ENCODE measurements at regions not wholly inside any gene's neighbourhood (a gene's known extent, or its start where the extent isn't known, plus 50 kb on each side); places are given as distances from the start of the nearest gene placed in this dataset.

GRCh38 chr13:72258340-72258981, 391.5 kb upstream of the DACH1 start:
- in situ Hi-C loops (cut with MboI; ENCODE audit: low sequenced_read_pairs) = no loop called here

GRCh38 chr13:72255908-72256307, 388.9 kb upstream of the DACH1 start:
- in situ Hi-C loops (cut with MboI; ENCODE audit: low sequenced_read_pairs) = no loop called here

DNA sequence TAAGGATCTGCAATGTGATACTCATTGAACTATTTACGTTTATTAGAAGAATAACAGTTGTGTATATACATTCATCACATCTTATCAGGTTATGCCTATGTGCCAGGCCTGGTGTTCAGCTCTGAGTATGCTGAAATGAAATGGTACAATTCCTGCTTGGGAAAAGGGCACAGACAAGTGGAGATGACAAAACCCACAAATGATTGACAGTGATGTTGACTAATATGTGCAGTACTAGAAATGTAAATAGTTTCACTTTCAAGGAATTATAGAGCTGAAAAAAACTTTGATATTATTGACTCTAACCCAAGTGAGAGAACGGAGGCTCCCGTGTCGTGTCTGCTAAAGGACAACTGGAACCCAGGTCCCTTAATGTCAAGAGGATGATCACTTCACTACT, 386.8 kb upstream of the DACH1 start:
- in situ Hi-C loops (cut with MboI; ENCODE audit: low sequenced_read_pairs) = no loop called here

DNA sequence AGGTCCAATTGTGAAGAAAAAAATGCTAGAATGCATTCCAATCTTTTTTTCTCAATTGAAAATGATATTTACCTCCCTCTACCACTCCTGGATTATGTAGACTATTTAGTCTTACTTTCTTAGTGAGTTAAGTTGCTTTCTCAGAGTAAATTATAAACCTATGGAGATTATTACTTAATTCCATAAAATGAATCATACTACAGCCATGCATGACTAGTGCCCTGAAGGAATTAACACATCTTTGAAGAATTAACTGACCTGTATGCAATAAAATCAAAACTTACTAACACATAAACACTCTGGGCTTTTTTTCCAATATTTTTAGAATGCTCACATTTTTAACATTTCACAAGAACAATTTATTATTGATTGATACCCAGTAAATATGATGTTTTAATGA, 379.4 kb upstream of the DACH1 start:
- in situ Hi-C loops (cut with MboI; ENCODE audit: low sequenced_read_pairs) = no loop called here

GRCh38 chr13:72244788-72245187, 377.8 kb upstream of the DACH1 start:
- in situ Hi-C loops (cut with MboI; ENCODE audit: low sequenced_read_pairs) = no loop called here

- in situ Hi-C loops (cut with MboI; ENCODE audit: low sequenced_read_pairs) = no loop called here
These were observed 363.1 kb upstream of the DACH1 start for GRCh38 chr13:72230131-72230530.

DNA sequence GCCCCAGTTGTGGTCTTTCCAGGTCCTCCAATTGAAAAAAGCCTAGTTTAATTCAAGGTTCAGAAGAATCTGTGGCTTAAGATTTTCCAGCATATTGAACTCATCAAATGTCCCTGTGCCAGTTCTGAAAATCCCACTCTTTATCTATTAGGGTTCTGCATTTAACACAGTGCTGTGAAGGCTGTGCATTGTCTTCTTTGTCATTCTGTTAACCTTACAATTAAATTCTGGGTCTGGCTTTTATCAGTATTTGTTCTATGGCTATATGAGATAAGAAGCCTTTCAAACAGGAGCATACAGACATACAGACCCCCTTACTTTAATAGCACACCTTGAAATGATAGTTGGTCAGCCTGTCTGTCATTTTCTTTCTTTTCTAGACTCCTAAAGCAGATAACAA, 362.1 kb upstream of the DACH1 start:
- in situ Hi-C loops (cut with MboI; ENCODE audit: low sequenced_read_pairs) = no loop called here

- in situ Hi-C loops (cut with MboI; ENCODE audit: low sequenced_read_pairs) = no loop called here
These were observed 354.4 kb upstream of the DACH1 start for GRCh38 chr13:72221276-72221962.

DNA sequence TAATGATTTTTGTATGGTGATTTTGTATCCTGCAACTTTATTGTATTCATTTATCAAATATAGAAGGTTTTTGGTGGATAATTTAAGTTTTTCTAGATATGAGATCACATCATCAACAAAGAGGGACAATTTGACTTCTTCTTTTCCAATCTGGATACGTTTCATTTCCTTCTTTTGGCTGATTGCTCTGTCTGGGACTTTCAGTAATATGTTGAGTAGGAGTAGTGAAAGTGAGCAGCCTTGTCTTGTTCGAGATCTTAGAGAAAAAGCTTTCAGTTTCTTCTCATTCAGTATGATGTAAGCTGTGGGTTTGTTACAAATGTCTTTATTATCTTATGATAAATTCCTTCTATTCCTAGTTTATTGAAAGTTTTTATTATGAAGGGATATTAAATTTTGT, 352.0 kb upstream of the DACH1 start:
- in situ Hi-C loops (cut with MboI; ENCODE audit: low sequenced_read_pairs) = no loop called here

DNA sequence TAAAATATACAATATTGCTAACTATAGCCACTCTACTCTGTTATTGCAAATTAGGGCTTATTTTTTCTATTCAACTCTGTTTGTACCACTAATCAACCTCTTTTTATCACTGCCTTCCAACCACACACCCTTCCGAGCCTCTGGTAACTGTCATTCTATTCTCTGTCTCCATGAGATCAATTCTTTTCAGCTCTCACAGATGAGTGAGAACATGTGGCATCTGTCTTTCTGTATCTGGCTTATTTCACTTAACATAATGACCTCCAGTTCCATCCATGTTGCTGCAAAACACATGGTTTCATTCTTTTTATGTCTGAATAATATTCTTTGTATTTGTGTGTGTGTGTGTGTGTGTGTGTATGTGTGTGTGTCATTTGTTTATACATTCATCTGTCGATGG, 350.1 kb upstream of the DACH1 start:
- in situ Hi-C loops (cut with MboI; ENCODE audit: low sequenced_read_pairs) = no loop called here

DNA sequence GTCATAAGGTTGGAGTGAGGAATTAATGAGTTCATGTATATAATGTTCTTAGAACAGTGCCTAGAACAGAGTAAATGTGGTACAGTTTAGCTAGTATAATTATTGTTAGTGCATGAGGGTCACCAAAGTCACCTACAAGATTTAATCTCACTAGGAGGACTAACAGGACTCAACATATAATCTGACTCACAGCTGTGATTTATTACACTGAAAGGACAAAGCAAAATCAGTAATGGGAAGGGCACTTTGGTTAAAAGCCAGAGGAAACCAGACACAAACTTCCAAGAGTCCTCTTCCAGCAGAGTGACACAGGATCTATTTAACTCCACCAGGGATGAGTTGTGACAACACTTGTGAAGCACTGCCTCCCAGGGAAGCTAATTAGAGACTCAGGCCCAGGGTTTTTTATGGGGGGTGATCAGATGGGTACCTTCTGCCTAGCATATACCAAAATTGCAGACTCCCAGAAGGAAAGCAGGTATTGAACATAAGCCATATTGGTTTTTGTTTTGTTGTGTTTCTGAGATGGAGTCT, 341.2 kb upstream of the DACH1 start:
- in situ Hi-C loops (cut with MboI; ENCODE audit: low sequenced_read_pairs) = no loop called here

- in situ Hi-C loops (cut with MboI; ENCODE audit: low sequenced_read_pairs) = no loop called here
These were observed 338.8 kb upstream of the DACH1 start for GRCh38 chr13:72205773-72206172.

GRCh38 chr13:72204291-72204690, 337.3 kb upstream of the DACH1 start:
- in situ Hi-C loops (cut with MboI; ENCODE audit: low sequenced_read_pairs) = no loop called here

DNA sequence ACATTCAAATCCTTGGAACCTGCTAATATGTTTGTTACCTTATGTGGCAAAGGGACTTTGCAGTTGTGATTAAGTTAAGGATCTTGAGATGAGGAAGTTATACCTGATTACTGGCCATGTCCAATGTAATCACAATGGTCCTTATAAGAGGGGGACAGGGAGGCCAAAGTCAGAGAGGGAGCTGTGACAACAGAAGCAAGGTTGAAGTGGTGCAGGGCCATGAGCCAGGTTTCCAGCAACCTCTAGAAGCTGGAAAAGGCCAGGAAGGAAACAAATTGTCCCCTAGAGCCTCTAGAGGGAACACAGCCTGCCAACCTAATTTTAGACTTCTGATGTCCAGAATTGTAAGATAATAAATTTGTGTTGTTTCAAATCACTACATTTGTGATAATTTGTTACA, 334.7 kb upstream of the DACH1 start:
- in situ Hi-C loops (cut with MboI; ENCODE audit: low sequenced_read_pairs) = no loop called here

DNA sequence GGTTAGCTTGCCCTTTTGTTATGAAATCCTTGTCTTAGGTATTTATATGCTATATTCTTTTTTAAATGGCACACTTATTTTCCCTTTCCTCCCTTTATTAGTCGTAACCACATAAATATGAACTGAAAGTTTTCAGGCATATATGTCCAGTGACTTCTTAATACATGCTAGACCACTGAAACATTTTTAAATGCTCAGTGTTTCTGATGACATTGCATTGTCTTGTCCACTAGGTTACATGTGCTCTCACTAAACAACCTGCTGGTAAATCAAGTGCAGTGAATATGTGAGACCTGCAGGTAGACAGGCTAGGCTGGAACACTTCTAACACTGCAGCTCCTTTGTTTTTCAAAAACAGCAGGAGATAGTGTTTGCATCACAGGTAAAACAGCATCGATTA, 332.6 kb upstream of the DACH1 start:
- in situ Hi-C loops (cut with MboI; ENCODE audit: low sequenced_read_pairs) = no loop called here

DNA sequence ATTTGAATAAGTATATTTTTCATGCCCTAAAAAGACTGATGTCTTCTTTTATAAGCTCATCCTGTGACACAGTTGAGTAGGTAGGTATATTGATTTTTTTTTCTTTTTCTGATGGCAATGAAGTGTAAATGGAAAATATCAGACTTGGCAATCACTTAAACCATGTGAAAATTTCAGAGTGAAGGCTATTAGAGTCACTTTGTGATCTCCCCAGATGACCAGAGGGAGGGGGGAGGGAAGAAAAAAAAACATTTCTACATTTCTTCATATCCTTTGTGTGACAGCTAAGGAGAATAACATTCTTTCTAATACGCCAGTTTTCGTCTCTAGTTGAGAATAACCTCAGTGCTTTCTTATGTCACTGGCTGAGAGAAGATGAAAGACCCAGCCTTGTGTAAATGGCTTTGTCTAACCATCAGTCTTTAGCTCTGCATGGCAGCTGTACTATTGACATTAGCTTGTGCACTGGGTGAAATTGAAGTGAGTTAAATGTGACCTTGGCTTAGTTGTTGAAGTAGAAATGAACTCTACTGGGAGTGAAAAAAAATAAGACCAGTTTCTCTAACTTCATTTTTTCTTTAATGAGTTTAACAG, 332.1 kb upstream of the DACH1 start:
- in situ Hi-C loops (cut with MboI; ENCODE audit: low sequenced_read_pairs) = no loop called here

DNA sequence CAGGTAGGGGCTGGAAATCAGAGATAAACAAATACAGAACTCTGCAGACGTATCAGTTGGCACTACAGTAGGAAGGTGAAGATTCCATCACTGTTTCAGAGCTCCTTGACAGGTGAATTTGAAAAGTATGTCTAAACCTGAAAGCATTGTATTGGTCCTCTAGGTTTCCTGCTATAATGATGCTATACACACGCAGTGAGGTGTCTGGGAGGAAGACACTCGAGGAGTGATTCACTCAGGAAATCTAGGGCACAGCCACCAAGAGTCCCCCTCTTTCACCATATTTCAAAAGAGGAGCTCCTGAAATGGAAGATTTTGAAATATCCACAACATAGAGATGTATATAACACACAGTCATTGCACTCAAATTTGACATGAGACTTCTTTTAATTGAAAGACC, 331.0 kb upstream of the DACH1 start:
- in situ Hi-C loops (cut with MboI; ENCODE audit: low sequenced_read_pairs) = no loop called here

DNA sequence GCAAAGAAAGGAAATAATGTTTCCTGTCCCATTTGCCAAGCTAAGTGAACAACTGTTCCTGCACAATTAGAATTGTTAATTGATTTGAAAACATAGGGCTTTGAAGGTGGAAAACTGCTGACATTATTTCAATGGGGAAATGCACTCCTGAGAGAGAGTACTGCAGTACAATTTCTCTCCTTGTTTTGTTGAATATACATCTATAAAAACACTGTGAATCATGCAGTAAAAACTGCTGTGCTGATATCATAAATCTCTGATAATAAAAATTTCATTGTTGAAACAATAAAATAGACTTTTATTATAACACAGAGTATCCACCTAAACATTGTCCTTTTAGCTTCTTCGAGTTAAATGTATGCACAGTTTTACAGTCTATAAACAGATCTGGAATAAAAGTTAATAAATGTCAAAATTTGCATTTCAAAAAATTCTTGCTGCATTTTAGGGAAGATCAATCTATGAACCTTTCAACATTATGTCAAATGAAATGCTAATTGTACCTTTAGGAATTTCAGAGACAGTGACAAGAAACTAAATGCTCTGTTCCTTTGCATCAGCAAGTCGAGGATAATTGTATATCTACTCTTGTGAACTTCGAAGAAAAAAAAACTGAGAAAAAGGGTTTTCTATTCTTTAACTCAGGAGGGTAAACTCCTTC, 328.2 kb upstream of the DACH1 start:
- in situ Hi-C loops (cut with MboI; ENCODE audit: low sequenced_read_pairs) = no loop called here

- in situ Hi-C loops (cut with MboI; ENCODE audit: low sequenced_read_pairs) = no loop called here
These were observed 327.5 kb upstream of the DACH1 start for GRCh38 chr13:72194523-72194922.

DNA sequence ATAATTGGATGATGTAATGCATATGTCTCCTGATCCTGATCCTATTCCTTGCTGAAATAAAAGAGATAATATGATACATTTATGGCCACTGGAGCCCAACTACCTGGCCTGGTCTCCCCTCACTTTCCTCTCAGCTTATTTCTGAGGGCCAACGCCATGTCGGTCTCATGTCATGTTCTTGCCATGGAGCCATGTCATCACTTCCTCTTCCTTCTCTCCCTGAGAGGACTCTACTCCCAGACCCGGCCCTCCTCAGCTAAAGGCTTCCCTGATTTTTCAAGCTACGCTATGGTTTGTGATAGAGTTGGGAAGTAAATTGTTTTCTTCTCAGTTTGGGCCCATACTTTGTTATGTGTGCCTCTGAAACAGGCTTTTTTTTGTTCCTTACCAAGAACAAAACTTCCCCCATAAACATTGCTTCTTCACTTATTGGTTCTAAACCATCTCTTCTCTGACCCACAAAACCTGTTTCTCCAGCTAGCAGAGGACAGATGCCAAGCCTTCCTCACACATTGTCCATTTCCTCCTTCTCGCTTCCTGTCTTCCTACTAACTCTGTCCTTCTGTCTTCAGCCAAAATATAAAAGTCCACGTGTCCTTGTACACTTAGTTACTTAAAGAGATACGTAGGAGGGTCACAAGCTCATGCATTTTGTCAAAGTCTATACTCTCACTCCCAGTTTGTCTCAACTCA, 319.9 kb upstream of the DACH1 start:
- in situ Hi-C loops (cut with MboI; ENCODE audit: low sequenced_read_pairs) = no loop called here

DNA sequence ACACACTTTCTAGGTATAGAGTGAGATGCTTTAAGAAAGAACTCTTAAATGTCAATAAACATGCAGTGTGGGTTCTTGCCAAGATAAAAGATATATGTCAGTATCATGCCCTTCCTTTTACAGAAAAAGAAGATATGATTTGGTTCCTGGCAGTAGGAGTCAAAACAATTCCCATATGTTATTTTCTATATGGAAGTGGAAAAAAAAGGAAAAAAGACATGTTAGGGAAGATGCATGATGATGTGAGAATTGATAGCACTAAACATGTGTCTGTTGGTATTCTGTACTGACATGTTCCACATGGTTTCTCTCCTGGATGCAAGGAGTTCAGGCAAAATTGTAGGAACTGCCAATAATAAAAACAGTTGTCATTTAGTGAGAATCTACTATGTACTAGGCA, 318.8 kb upstream of the DACH1 start:
- in situ Hi-C loops (cut with MboI; ENCODE audit: low sequenced_read_pairs) = no loop called here

All from HL-60/S4 treated with retinoic acid at 250 ng/mL for 4 days and 3 days (cell line).